OCI-LY1 (cell line): ENCODE measurements at regions not wholly inside any gene's neighbourhood (a gene's known extent, or its start where the extent isn't known, plus 50 kb on each side); places are given as distances from the start of the nearest gene placed in this dataset.

Experiments
- H2AFZ ChIP-seq: fragments of 200-600 bp; sonication (generic), shearing (Covaris generic); 2 replicates; pipeline ENCODE4 v1.6.0; 2014; ENCODE audit warnings: antibody characterized with exemption, mild to moderate bottlenecking, low read length
- H3F3A ChIP-seq: fragments of 200-600 bp; sonication (generic), shearing (Covaris generic); 2 replicates; pipeline ENCODE4 v1.6.0; 2014; ENCODE audit warnings: mild to moderate bottlenecking, antibody characterized with exemption, low read length, moderate library complexity; ENCODE audit not compliant: insufficient read depth
- H3K27ac ChIP-seq: fragments of 200-600 bp; sonication (generic); 2 replicates; pipeline ENCODE4 v1.5.1; 2014; ENCODE audit warnings: low read length, mixed run types, mild to moderate bottlenecking, low read depth; ENCODE audit not compliant: poor library complexity, severe bottlenecking
- H3K27me3 ChIP-seq: fragments of 200-600 bp; sonication (generic); 2 replicates; pipeline ENCODE4 v1.6.0; 2014; ENCODE audit warnings: antibody characterized with exemption, mild to moderate bottlenecking, low read length, moderate library complexity; ENCODE audit not compliant: insufficient read depth
- H3K36me3 ChIP-seq: fragments of 200-600 bp; sonication (generic); 2 replicates; pipeline ENCODE4 v1.6.1; 2014; ENCODE audit warnings: mild to moderate bottlenecking, antibody characterized with exemption, low read length, moderate library complexity, mixed read lengths; ENCODE audit not compliant: insufficient read depth
- H3K4me1 ChIP-seq: fragments of 200-600 bp; sonication (generic); 2 replicates; pipeline ENCODE4 v1.5.1; 2014; ENCODE audit warnings: mild to moderate bottlenecking, low read length, moderate library complexity; ENCODE audit not compliant: insufficient read depth, severe bottlenecking
- H3K4me2 ChIP-seq: fragments of 200-600 bp; sonication (generic), shearing (Covaris generic); 2 replicates; pipeline ENCODE4 v1.6.1; 2014; ENCODE audit warnings: low read length
- H3K4me3 ChIP-seq: fragments of 200-600 bp; sonication (generic); 2 replicates; pipeline ENCODE4 v1.5.1; 2014; ENCODE audit warnings: low read length, low read depth, mild to moderate bottlenecking, mixed read lengths; ENCODE audit not compliant: poor library complexity, severe bottlenecking
- H3K79me2 ChIP-seq: fragments of 200-600 bp; shearing (Covaris generic); 2 replicates; pipeline ENCODE4 v1.6.1; 2016; ENCODE audit warnings: mixed run types, low read length, mixed read lengths; ENCODE audit not compliant: insufficient read depth
- H3K9ac ChIP-seq: fragments of 200-600 bp; sonication (generic), shearing (Covaris generic); 2 replicates; pipeline ENCODE4 v1.6.1; 2014; ENCODE audit warnings: mild to moderate bottlenecking, low read length, mixed read lengths
- H3K9me2 ChIP-seq: fragments of 200-600 bp; sonication (generic), shearing (Covaris generic); 2 replicates; pipeline ENCODE4 v1.6.1; 2014; ENCODE audit warnings: low read depth, mild to moderate bottlenecking, low read length, mixed read lengths
- H3K9me3 ChIP-seq: fragments of 200-600 bp; shearing (Covaris generic); 2 replicates; pipeline ENCODE4 v1.6.1; 2014; ENCODE audit warnings: low read length, mixed read lengths
- H4K20me1 ChIP-seq: fragments of 200-600 bp; sonication (generic), shearing (Covaris generic); 2 replicates; pipeline ENCODE4 v1.6.0; 2016; ENCODE audit warnings: mild to moderate bottlenecking, low read length; ENCODE audit not compliant: insufficient read depth
- CTCF ChIP-seq: fragments of 200-600 bp; sonication (generic), shearing (Covaris generic); IDR thresholded peaks from 2 replicates; pipeline ENCODE4 v1.5.1; 2017; ENCODE audit warnings: mild to moderate bottlenecking, antibody characterized with exemption, low read length, moderate library complexity, mixed read lengths
- EZH2 ChIP-seq: fragments of 200-600 bp; sonication (generic), shearing (Covaris generic); IDR thresholded peaks from 2 replicates; pipeline ENCODE4 v1.8.0; 2017; ENCODE audit warnings: borderline replicate concordance, mixed run types, mild to moderate bottlenecking, antibody characterized with exemption, low read length, moderate library complexity, mixed read lengths

GRCh38 chr3:158918008-158918407 lies 116.2 kb downstream of the MFSD1 start:
- no peaks in the 10 kb centered on the region for H3F3A ChIP-seq
- no peak overlapping the region for H3K27ac ChIP-seq
- no peak overlapping the region for H3K9ac ChIP-seq
- no peak overlapping the region for H2AFZ ChIP-seq
- H4K20me1 ChIP-seq: no peaks in the 10 kb centered on the region
- H3K4me2 ChIP-seq: no peak overlapping the region
- no peaks in the 10 kb centered on the region for H3K9me3 ChIP-seq
- peak; percentile 88 for TF ChIP-seq CTCF
- no peak for TF ChIP-seq EZH2
- no peak overlapping the region for H3K4me3 ChIP-seq
- H3K36me3 ChIP-seq: no peaks in the 10 kb centered on the region
- H3K9me2 ChIP-seq: no peaks in the 10 kb centered on the region
- no peaks in the 10 kb centered on the region for H3K4me1 ChIP-seq
- no peaks in the 10 kb centered on the region for H3K27me3 ChIP-seq
- no peaks in the 10 kb centered on the region for H3K79me2 ChIP-seq

GRCh38 chr3:158918451-158918850 lies 116.6 kb downstream of the MFSD1 start:
- no peak overlapping the region for H3K9ac ChIP-seq
- no peak overlapping the region for H3K4me2 ChIP-seq
- H3K4me3 ChIP-seq: no peak overlapping the region
- H3K36me3 ChIP-seq: no peaks in the 10 kb centered on the region
- no peaks in the 10 kb centered on the region for H3F3A ChIP-seq
- H3K27ac ChIP-seq: no peak overlapping the region
- H4K20me1 ChIP-seq: no peaks in the 10 kb centered on the region
- no peak overlapping the region for H2AFZ ChIP-seq
- H3K9me2 ChIP-seq: no peaks in the 10 kb centered on the region
- H3K79me2 ChIP-seq: no peaks in the 10 kb centered on the region
- TF ChIP-seq CTCF (no peak), EZH2 (no peak)
- no peaks in the 10 kb centered on the region for H3K4me1 ChIP-seq
- no peaks in the 10 kb centered on the region for H3K9me3 ChIP-seq
- no peaks in the 10 kb centered on the region for H3K27me3 ChIP-seq

GRCh38 chr3:158920371-158920770 lies 118.5 kb downstream of the MFSD1 start:
- H2AFZ ChIP-seq: no peak overlapping the region
- no peaks in the 10 kb centered on the region for H3K79me2 ChIP-seq
- H3K36me3 ChIP-seq: no peaks in the 10 kb centered on the region
- H3K9me2 ChIP-seq: no peaks in the 10 kb centered on the region
- no peaks in the 10 kb centered on the region for H3K4me1 ChIP-seq
- TF ChIP-seq CTCF: no peak
- no peak for TF ChIP-seq EZH2
- H4K20me1 ChIP-seq: no peaks in the 10 kb centered on the region
- H3K9ac ChIP-seq: no peak overlapping the region
- no peak overlapping the region for H3K4me3 ChIP-seq
- H3K27me3 ChIP-seq: no peaks in the 10 kb centered on the region
- H3K27ac ChIP-seq: no peak overlapping the region
- H3F3A ChIP-seq: no peaks in the 10 kb centered on the region
- H3K4me2 ChIP-seq: no peak overlapping the region
- no peaks in the 10 kb centered on the region for H3K9me3 ChIP-seq
